ENCODE measurements at regions not wholly inside any gene's neighbourhood (a gene's known extent, or its start where the extent isn't known, plus 50 kb on each side); places are given as distances from the start of the nearest gene placed in this dataset.

DNA sequence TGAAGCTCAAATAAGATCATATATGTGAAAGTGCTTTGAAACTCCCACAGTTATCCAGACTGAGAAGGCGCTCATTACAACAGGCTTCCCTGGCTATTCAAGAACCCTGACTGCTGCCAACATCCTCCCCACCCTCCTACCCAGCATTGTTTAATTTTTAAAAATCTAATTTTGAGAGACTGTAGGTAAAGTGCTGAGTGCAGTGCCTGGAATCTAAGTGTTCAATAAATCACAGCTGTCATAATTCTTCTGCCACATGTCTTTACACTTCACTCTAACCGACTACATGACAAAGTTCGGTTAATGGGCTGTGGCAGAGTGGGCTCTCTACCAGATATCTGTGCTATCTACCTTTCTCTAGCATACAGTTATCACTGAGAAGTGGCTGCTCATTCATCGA lies 255.6 kb upstream of the C9orf72 start:
- H3K4me3 ChIP-seq (ENCODE audit: extremely low read depth in 1 of 4, insufficient read depth in 2 of 4, low read depth in 3 of 4, low read length in 4 of 4) = no peak overlapping the region
- no peak overlapping the region for H4K5ac ChIP-seq (ENCODE audit: insufficient read length, low read depth, low read length)

More for the DNA sequence above, 255.6 kb upstream of the C9orf72 start:
- DNase-seq (ENCODE audit: low read depth in 1 of 2, low spot score in 2 of 2) (no peak), FAIRE-seq (no peak)
- no peak overlapping the region for H2BK20ac ChIP-seq (ENCODE audit: low read length)
- no peak overlapping the region for H4K8ac ChIP-seq (ENCODE audit: extremely low read depth, insufficient read depth, low read length)
- no peaks in the 10 kb centered on the region for H3K23me2 ChIP-seq (ENCODE audit: low read depth, low read length)
- H3K79me2 ChIP-seq (ENCODE audit: control insufficient read depth in 1 of 2, insufficient read depth in 2 of 2, low read length in 2 of 2) = no peaks in the 10 kb centered on the region
- POLR2A ChIA-PET (ENCODE audit: partially characterized antibody) = no interaction called here
- H3K23ac ChIP-seq (ENCODE audit: insufficient read length) = no peak overlapping the region
- no peaks in the 10 kb centered on the region for H3K36me3 ChIP-seq (ENCODE audit: control insufficient read depth in 2 of 4, insufficient read depth in 4 of 4, low read length in 3 of 4)
- no peak overlapping the region for H2BK15ac ChIP-seq (ENCODE audit: low read length)
- CTCF ChIA-PET (ENCODE audit: partially characterized antibody) = interaction anchor here (0.7 to 1.8 kb wide), 2 partner anchors 9 to 491 kb away, joined by 3 to 8 read pairs; no protein-coding TSS in a partner anchor
- 92% methylated on average over 4 of the region's 4 CpGs; no CpG with 5 or more reads in 1 of the 2 experiments for WGBS, 2 experiments (ENCODE audit: extremely low coverage in 1 of 2, insufficient coverage in 1 of 2, insufficient read length in 1 of 2, insufficient replicate concordance in 2 of 2, low coverage in 1 of 2, low lambda C conversion rate in 2 of 2, missing lambda C conversion rate in 1 of 2)
- H3K4me1 ChIP-seq (replicated peaks in 1 of 4; ENCODE audit: control insufficient read depth in 3 of 4, insufficient read depth in 4 of 4, low read length in 3 of 4) = no peaks in the 10 kb centered on the region
- no peak overlapping the region for H3K4ac ChIP-seq (replicated peaks; ENCODE audit: insufficient read length, low read depth, low read length)
- H3K79me1 ChIP-seq (ENCODE audit: low read depth, low read length) = no peaks in the 10 kb centered on the region
- H4K91ac ChIP-seq (replicated peaks; ENCODE audit: insufficient read length, low read length) = no peak overlapping the region
- no peak overlapping the region for H3K27ac ChIP-seq (ENCODE audit: low read depth, low read length)
- no peak overlapping the region for H3K14ac ChIP-seq (ENCODE audit: insufficient read length)
- no peak overlapping the region for H2BK5ac ChIP-seq (ENCODE audit: low read depth, low read length)
- no peaks in the 10 kb centered on the region for H4K20me1 ChIP-seq (replicated peaks in 1 of 2; ENCODE audit: control insufficient read depth in 1 of 2, insufficient read depth in 2 of 2, low read length in 2 of 2)
- no peak overlapping the region for H3K9ac ChIP-seq (replicated peaks in 1 of 4; ENCODE audit: extremely low read depth in 1 of 4, low read depth in 3 of 4, low read length in 3 of 4)
- no peak overlapping the region for H2AK5ac ChIP-seq (ENCODE audit: low read depth, low read length)
- H3K9me3 ChIP-seq (ENCODE audit: insufficient read depth in 2 of 2, low read depth in 1 of 2, low read length in 1 of 2) = no peaks in the 10 kb centered on the region
- H3K27me3 ChIP-seq (replicated peaks in 1 of 4; ENCODE audit: control insufficient read depth in 3 of 4, extremely low read depth in 1 of 4, insufficient read depth in 3 of 4, low read length in 3 of 4) = no peaks in the 10 kb centered on the region
- peak overlapping the region; percentile 92 for H2AFZ ChIP-seq (ENCODE audit: low read length)
- H3K4me2 ChIP-seq (ENCODE audit: insufficient read depth in 1 of 2, low read depth in 2 of 2, low read length in 2 of 2) = no peak overlapping the region
- no peak overlapping the region for H2BK12ac ChIP-seq (ENCODE audit: low read depth, low read length)
- H2BK120ac ChIP-seq (replicated peaks; ENCODE audit: low read depth, low read length) = no peak overlapping the region
- H3K18ac ChIP-seq (ENCODE audit: extremely low read depth, low read length) = no peak overlapping the region
- no peak overlapping the region for H3K56ac ChIP-seq (replicated peaks; ENCODE audit: insufficient read length, low read depth, low read length)
- TF ChIP-seq CHD1 (IDR thresholded peaks at IDR 0.05; ENCODE audit: low read depth, low read length) = no peak
- TF ChIP-seq, protein P1, sequence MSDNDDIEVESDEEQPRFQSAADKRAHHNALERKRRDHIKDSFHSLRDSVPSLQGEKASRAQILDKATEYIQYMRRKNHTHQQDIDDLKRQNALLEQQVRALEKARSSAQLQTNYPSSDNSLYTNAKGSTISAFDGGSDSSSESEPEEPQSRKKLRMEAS (IDR thresholded peaks at IDR 0.05) = no peak
- no peak for TF ChIP-seq SRF (IDR thresholded peaks at IDR 0.05; ENCODE audit: low read depth, low read length)
- TF ChIP-seq RAD21 (IDR thresholded peaks at IDR 0.05 in 1 of 2, conservative IDR thresholded peaks at IDR 0.05 in 1 of 2; ENCODE audit: low read depth in 2 of 2, low read length in 2 of 2) = no peak
- TF ChIP-seq CREB1 (IDR thresholded peaks at IDR 0.05) = no peak
- TF ChIP-seq POLR2A (IDR thresholded peaks at IDR 0.05; ENCODE audit: control extremely low read depth in 1 of 2, low read depth in 2 of 2, low read length in 2 of 2) = no peak
- TF ChIP-seq KDM5A (IDR thresholded peaks at IDR 0.05; ENCODE audit: low read length) = no peak
